ENCODE measurements at regions not wholly inside any gene's neighbourhood (a gene's known extent, or its start where the extent isn't known, plus 50 kb on each side); places are given as distances from the start of the nearest gene placed in this dataset.

GRCh38 chr11:71338801-71339395 lies 86.5 kb upstream of the SHANK2 start:
- H3K4me1 ChIP-seq (ENCODE audit: insufficient read depth, low read length, poor library complexity, severe bottlenecking): no peaks in the 10 kb centered on the region
- intact Hi-C loops (cut with micrococcal nuclease; ENCODE audit: unreplicated experiment): no loop called here
- TF ChIP-seq CTCF (conservative IDR thresholded peaks at IDR 0.05; ENCODE audit: low read depth, low read length) (no peak), EZH2 (IDR thresholded peaks at IDR 0.05; ENCODE audit: borderline replicate concordance, low read depth, low read length, poor library complexity, severe bottlenecking) (no peak)
- no peak overlapping the region for H3K4me3 ChIP-seq (ENCODE audit: low read depth, low read length, poor library complexity, severe bottlenecking)
- ChIA-PET CTCF (no interaction called here), POLR2A (ENCODE audit: low non-redundant PET) (interaction anchor here (0.6 kb wide), 1 partner anchor 1557 kb away, joined by 3 read pairs; no protein-coding TSS in a partner anchor)
- no peak for DNase-seq (ENCODE audit: low spot score)
- H3K27me3 ChIP-seq (replicated peaks; ENCODE audit: insufficient read depth, low read depth, low read length, poor library complexity): no peaks in the 10 kb centered on the region
- BruUV-seq (replicated peaks): no TSS peak
- no peak overlapping the region for H3K27ac ChIP-seq (ENCODE audit: low read depth, low read length, poor library complexity, severe bottlenecking)
- H3K36me3 ChIP-seq (ENCODE audit: insufficient read depth, low read length, poor library complexity, severe bottlenecking): no peaks in the 10 kb centered on the region
- H3K9me3 ChIP-seq (ENCODE audit: low read depth, low read length, poor library complexity, severe bottlenecking): peaks cover 12% of the 10 kb centered on the region

GRCh38 chr11:71336996-71337754 lies 84.8 kb upstream of the SHANK2 start:
- H3K4me3 ChIP-seq (ENCODE audit: low read depth, low read length, poor library complexity, severe bottlenecking): no peak overlapping the region
- H3K4me1 ChIP-seq (ENCODE audit: insufficient read depth, low read length, poor library complexity, severe bottlenecking): no peaks in the 10 kb centered on the region
- no peak for TF ChIP-seq EZH2 (IDR thresholded peaks at IDR 0.05; ENCODE audit: borderline replicate concordance, low read depth, low read length, poor library complexity, severe bottlenecking)
- no peak for TF ChIP-seq CTCF (conservative IDR thresholded peaks at IDR 0.05; ENCODE audit: low read depth, low read length)
- H3K36me3 ChIP-seq (ENCODE audit: insufficient read depth, low read length, poor library complexity, severe bottlenecking): no peaks in the 10 kb centered on the region
- no peak overlapping the region for H3K27ac ChIP-seq (ENCODE audit: low read depth, low read length, poor library complexity, severe bottlenecking)
- no peaks in the 10 kb centered on the region for H3K27me3 ChIP-seq (replicated peaks; ENCODE audit: insufficient read depth, low read depth, low read length, poor library complexity)
- BruUV-seq (replicated peaks): no TSS peak
- intact Hi-C loops (cut with micrococcal nuclease; ENCODE audit: unreplicated experiment): no loop called here
- POLR2A ChIA-PET (ENCODE audit: low non-redundant PET): no interaction called here
- H3K9me3 ChIP-seq (ENCODE audit: low read depth, low read length, poor library complexity, severe bottlenecking): peaks cover 22% of the 10 kb centered on the region
- CTCF ChIA-PET: no interaction called here
- no peak for DNase-seq (ENCODE audit: low spot score)

DNA sequence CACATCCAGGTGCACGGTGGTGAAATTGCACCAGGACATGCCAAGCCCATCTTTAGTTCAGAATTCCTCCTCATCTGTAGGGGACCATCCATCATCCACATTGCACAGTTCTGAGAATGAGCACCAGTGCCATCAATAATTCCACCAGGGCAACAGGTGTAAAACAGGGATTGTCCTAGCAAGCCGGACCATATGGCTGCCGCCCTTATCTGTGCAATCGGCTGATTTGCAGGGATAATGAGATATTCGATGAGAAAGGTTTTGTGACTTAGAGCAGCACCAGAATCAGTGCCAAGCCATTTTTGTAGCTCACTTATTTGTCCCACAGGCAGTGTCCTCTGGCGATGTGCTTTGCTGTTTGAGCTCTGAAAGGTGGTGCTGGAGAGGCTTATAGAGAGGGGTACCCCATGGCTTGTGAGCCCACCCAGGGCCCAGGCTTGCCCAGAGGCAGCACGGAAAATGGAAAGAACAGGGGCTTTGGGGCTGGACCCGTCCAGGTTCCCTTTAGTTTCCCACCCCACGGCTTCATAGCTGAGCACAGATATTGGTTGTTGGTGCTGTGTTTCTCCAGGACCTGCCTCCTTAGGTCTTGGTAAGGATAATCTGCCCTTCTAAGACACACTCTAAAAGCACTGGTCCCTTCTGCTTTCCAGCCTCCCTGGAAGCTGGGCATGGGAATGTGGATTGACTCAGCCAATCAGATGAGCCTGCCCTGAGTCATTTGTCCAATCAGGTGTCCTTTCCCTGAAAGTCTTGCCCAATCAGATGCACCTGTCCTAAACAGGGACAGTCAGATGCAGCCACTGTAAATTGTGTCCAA lies 84.0 kb upstream of the SHANK2 start:
- POLR2A ChIA-PET (ENCODE audit: low non-redundant PET): no interaction called here
- no peak for TF ChIP-seq EZH2 (IDR thresholded peaks at IDR 0.05; ENCODE audit: borderline replicate concordance, low read depth, low read length, poor library complexity, severe bottlenecking)
- no peak for TF ChIP-seq CTCF (conservative IDR thresholded peaks at IDR 0.05; ENCODE audit: low read depth, low read length)
- no peaks in the 10 kb centered on the region for H3K4me1 ChIP-seq (ENCODE audit: insufficient read depth, low read length, poor library complexity, severe bottlenecking)
- BruUV-seq (replicated peaks): no TSS peak
- no peak for DNase-seq (ENCODE audit: low spot score)
- H3K9me3 ChIP-seq (ENCODE audit: low read depth, low read length, poor library complexity, severe bottlenecking): peaks cover 22% of the 10 kb centered on the region
- no peaks in the 10 kb centered on the region for H3K36me3 ChIP-seq (ENCODE audit: insufficient read depth, low read length, poor library complexity, severe bottlenecking)
- CTCF ChIA-PET: no interaction called here
- H3K27me3 ChIP-seq (replicated peaks; ENCODE audit: insufficient read depth, low read depth, low read length, poor library complexity): no peaks in the 10 kb centered on the region
- intact Hi-C loops (cut with micrococcal nuclease; ENCODE audit: unreplicated experiment): no loop called here
- H3K27ac ChIP-seq (ENCODE audit: low read depth, low read length, poor library complexity, severe bottlenecking): no peak overlapping the region
- H3K4me3 ChIP-seq (ENCODE audit: low read depth, low read length, poor library complexity, severe bottlenecking): no peak overlapping the region

All from A673 (cell line).